GM21423 (cell line): ENCODE measurements at regions not wholly inside any gene's neighbourhood (a gene's known extent, or its start where the extent isn't known, plus 50 kb on each side); places are given as distances from the start of the nearest gene placed in this dataset.
"Not testable (repeated sequence)": the region's sequence is repeated elsewhere in the genome, so short reads cannot be mapped to it uniquely, and the experiment has no call there.

Experiments used
- ATAC-seq: cut with Tn5 transposase; IDR thresholded peaks from one replicate; pipeline ENCODE4 v1.9.1; 2021; ENCODE audit warnings: mild to moderate bottlenecking, moderate library complexity; ENCODE audit not compliant: unreplicated experiment

- ATAC-seq: no peak
Measured at GRCh38 chr9:81037889-81038288, 651.5 kb downstream of the TLE1 start.

- no peak for ATAC-seq
Measured at GRCh38 chr9:81035601-81036000, 653.7 kb downstream of the TLE1 start.

- ATAC-seq: no peak
Measured at GRCh38 chr9:81035171-81035570, 654.2 kb downstream of the TLE1 start.

GRCh38 chr9:81032831-81033230, 656.5 kb downstream of the TLE1 start:
- ATAC-seq: no peak

- no peak for ATAC-seq
Measured at GRCh38 chr9:81032030-81032572, 657.2 kb downstream of the TLE1 start.

GRCh38 chr9:81031422-81032029, 657.8 kb downstream of the TLE1 start:
- ATAC-seq: no peak

GRCh38 chr9:81030027-81030426, 659.3 kb downstream of the TLE1 start:
- ATAC-seq: no peak

GRCh38 chr9:81028504-81028903, 660.8 kb downstream of the TLE1 start:
- no peak for ATAC-seq

GRCh38 chr9:81022177-81022576, 667.2 kb downstream of the TLE1 start:
- ATAC-seq: no peak

- ATAC-seq: not testable (repeated sequence)
Measured at GRCh38 chr9:81014945-81015344, 674.4 kb downstream of the TLE1 start.

GRCh38 chr9:81013191-81013590, 676.2 kb downstream of the TLE1 start:
- not testable (repeated sequence) for ATAC-seq

GRCh38 chr9:81002906-81003305, 686.4 kb downstream of the TLE1 start:
- no peak for ATAC-seq

GRCh38 chr9:81002242-81002641, 687.1 kb downstream of the TLE1 start:
- no peak for ATAC-seq

- no peak for ATAC-seq
Measured at GRCh38 chr9:80995759-80996158, 693.6 kb downstream of the TLE1 start.

- ATAC-seq: no peak
Measured at GRCh38 chr9:80994892-80995291, 694.5 kb downstream of the TLE1 start.

- not testable (repeated sequence) for ATAC-seq
Measured at GRCh38 chr9:80985595-80985994, 703.8 kb downstream of the TLE1 start.

- no peak for ATAC-seq
Measured at GRCh38 chr9:80976403-80976802, 712.9 kb downstream of the TLE1 start.

- not testable (repeated sequence) for ATAC-seq
Measured at GRCh38 chr9:80970377-80970776, 719.0 kb downstream of the TLE1 start.

GRCh38 chr9:80968611-80969010, 720.7 kb downstream of the TLE1 start:
- ATAC-seq: no peak

GRCh38 chr9:80964914-80965313, 724.4 kb downstream of the TLE1 start:
- ATAC-seq: no peak

GRCh38 chr9:80964374-80964773, 725.0 kb downstream of the TLE1 start:
- ATAC-seq: no peak

GRCh38 chr9:80957801-80958200, 731.5 kb downstream of the TLE1 start:
- ATAC-seq: no peak

- no peak for ATAC-seq
Measured at GRCh38 chr9:80954521-80954920, 734.8 kb downstream of the TLE1 start.
